MM.1S (cell line): ENCODE measurements at regions not wholly inside any gene's neighbourhood (a gene's known extent, or its start where the extent isn't known, plus 50 kb on each side); places are given as distances from the start of the nearest gene placed in this dataset.

Experiments
- DNase-seq: peaks from one replicate; pipeline ENCODE4 v3.0.0-alpha.2; 2015
- H2AFZ ChIP-seq: fragments of 300-600 bp; sonication (generic); 2 replicates; pipeline ENCODE4 v1.6.0; 2016; ENCODE audit warnings: antibody characterized with exemption, low read length
- H3F3A ChIP-seq: fragments of 300-600 bp; sonication (generic); 2 replicates; pipeline ENCODE4 v1.6.1; 2016; ENCODE audit warnings: mild to moderate bottlenecking, antibody characterized with exemption, low read length, moderate library complexity, mixed read lengths; ENCODE audit not compliant: insufficient read depth
- H3K27ac ChIP-seq: fragments of 300-600 bp; sonication (generic); 2 replicates; pipeline ENCODE4 v1.5.1; 2016; ENCODE audit warnings: mild to moderate bottlenecking, low read length
- H3K27me3 ChIP-seq: fragments of 300-600 bp; sonication (generic); replicated peaks from 2 replicates; pipeline ENCODE4 v1.6.0; 2016; ENCODE audit warnings: low read length; ENCODE audit not compliant: insufficient read depth
- H3K36me3 ChIP-seq: fragments of 300-600 bp; sonication (generic); replicated peaks from 2 replicates; pipeline ENCODE4 v1.6.1; 2016; ENCODE audit warnings: mild to moderate bottlenecking, low read length, mixed read lengths; ENCODE audit not compliant: insufficient read depth
- H3K4me1 ChIP-seq: fragments of 300-600 bp; sonication (generic); 2 replicates; pipeline ENCODE4 v1.6.1; 2016; ENCODE audit warnings: low read length, mixed read lengths
- H3K4me2 ChIP-seq: fragments of 300-600 bp; sonication (generic); 2 replicates; pipeline ENCODE4 v1.6.0; 2016; ENCODE audit warnings: low read depth, low read length
- H3K4me3 ChIP-seq: fragments of 300-600 bp; sonication (generic); 2 replicates; pipeline ENCODE4 v1.5.1; 2016; ENCODE audit warnings: low read length, mixed read lengths
- H3K79me2 ChIP-seq: fragments of 300-600 bp; sonication (generic); 2 replicates; pipeline ENCODE4 v1.6.1; 2016; ENCODE audit warnings: mixed run types, low read length, mixed read lengths
- H3K9ac ChIP-seq: fragments of 300-600 bp; sonication (generic); 2 replicates; pipeline ENCODE4 v1.6.1; 2016; ENCODE audit warnings: low read length, mixed read lengths
- H3K9me2 ChIP-seq: fragments of 300-600 bp; sonication (generic); replicated peaks from 2 replicates; pipeline ENCODE4 v1.6.1; 2016; ENCODE audit warnings: mild to moderate bottlenecking, low read length, mixed read lengths; ENCODE audit not compliant: insufficient read depth
- H3K9me3 ChIP-seq: fragments of 300-600 bp; sonication (generic); replicated peaks from 2 replicates; pipeline ENCODE4 v1.6.1; 2016; ENCODE audit warnings: mild to moderate bottlenecking, low read length, mixed read lengths; ENCODE audit not compliant: insufficient read depth
- H4K20me1 ChIP-seq: fragments of 300-600 bp; sonication (generic); 2 replicates; pipeline ENCODE4 v1.6.1; 2016; ENCODE audit warnings: mild to moderate bottlenecking, low read length, moderate library complexity, mixed read lengths; ENCODE audit not compliant: insufficient read depth
- EZH2 ChIP-seq: fragments of 300-600 bp; sonication (generic); optimal IDR thresholded peaks from 2 replicates; pipeline ENCODE3; 2017; ENCODE audit warnings: low read depth, mild to moderate bottlenecking, antibody characterized with exemption, low read length, mixed read lengths
- EZH2phosphoT487 ChIP-seq: fragments of 300-600 bp; sonication (generic); IDR thresholded peaks from 2 replicates; pipeline ENCODE4 v1.6.1; 2018; ENCODE audit warnings: antibody characterized with exemption, low read length
- TF ChIP-seq, protein P1 (sequence below): fragments of 300-600 bp; sonication (generic); IDR thresholded peaks from 2 replicates; pipeline ENCODE4 v1.5.1; 2016; ENCODE audit warnings: antibody characterized with exemption, low read length, mixed read lengths

DNA sequence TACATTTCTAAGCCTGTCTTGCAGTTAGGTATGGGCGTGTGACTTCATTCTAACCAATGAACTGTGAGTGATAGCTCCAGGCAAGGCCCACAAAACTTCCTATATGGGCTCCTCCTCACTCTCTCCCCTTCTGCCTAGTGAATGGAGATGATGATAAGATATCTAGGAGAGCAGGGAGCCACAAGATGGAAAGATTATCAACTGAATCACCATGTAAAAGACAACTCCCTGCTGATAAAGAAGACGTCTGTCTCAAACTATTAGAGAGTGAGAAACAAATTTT lies 237.1 kb downstream of the GPD2 start:
- Histone ChIP-seq H3K9me2 (no peaks in the 10 kb centered on the region), H3K4me2 (no peak overlapping the region), H3K9ac (no peak overlapping the region), H3K79me2 (no peaks in the 10 kb centered on the region), H3K27ac (no peak overlapping the region), H3K27me3 (no peaks in the 10 kb centered on the region), H3K4me1 (no peaks in the 10 kb centered on the region), H4K20me1 (no peaks in the 10 kb centered on the region), H3K36me3 (no peaks in the 10 kb centered on the region), H3F3A (no peaks in the 10 kb centered on the region), H3K4me3 (no peak overlapping the region), H3K9me3 (no peaks in the 10 kb centered on the region), H2AFZ (no peak overlapping the region)
- TF ChIP-seq EZH2 (no peak), EZH2phosphoT487 (no peak)
- TF ChIP-seq, protein P1, sequence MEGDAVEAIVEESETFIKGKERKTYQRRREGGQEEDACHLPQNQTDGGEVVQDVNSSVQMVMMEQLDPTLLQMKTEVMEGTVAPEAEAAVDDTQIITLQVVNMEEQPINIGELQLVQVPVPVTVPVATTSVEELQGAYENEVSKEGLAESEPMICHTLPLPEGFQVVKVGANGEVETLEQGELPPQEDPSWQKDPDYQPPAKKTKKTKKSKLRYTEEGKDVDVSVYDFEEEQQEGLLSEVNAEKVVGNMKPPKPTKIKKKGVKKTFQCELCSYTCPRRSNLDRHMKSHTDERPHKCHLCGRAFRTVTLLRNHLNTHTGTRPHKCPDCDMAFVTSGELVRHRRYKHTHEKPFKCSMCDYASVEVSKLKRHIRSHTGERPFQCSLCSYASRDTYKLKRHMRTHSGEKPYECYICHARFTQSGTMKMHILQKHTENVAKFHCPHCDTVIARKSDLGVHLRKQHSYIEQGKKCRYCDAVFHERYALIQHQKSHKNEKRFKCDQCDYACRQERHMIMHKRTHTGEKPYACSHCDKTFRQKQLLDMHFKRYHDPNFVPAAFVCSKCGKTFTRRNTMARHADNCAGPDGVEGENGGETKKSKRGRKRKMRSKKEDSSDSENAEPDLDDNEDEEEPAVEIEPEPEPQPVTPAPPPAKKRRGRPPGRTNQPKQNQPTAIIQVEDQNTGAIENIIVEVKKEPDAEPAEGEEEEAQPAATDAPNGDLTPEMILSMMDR: no peak
- DNase-seq: no peak

DNA sequence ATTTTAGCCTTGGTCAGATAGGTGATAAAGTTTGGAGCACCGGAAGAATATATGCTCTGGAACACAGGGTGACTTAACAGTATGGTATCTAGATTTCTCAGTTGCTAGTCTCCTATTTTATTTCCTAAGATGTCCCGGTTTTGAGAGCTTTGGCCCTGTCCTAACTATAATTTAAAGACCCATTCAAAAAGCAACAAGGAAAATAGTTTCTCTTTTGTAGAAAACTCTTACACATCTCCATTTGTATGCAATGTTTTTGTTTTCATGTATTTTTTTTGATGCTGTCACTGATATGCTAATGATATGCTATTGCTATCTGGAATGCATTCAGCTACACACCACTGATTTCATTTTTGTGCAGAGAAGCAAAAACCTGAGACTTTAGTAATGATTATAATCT lies 237.8 kb downstream of the GPD2 start:
- DNase-seq: no peak
- Histone ChIP-seq H3K4me3 (no peak overlapping the region), H3K36me3 (no peaks in the 10 kb centered on the region), H3K4me2 (no peak overlapping the region), H3K4me1 (no peaks in the 10 kb centered on the region), H4K20me1 (no peaks in the 10 kb centered on the region), H3K79me2 (no peaks in the 10 kb centered on the region), H3K27ac (no peak overlapping the region), H3F3A (no peaks in the 10 kb centered on the region), H3K9me2 (no peaks in the 10 kb centered on the region), H3K27me3 (no peaks in the 10 kb centered on the region), H2AFZ (no peak overlapping the region), H3K9ac (no peak overlapping the region), H3K9me3 (no peaks in the 10 kb centered on the region)
- TF ChIP-seq, protein P1: no peak
- TF ChIP-seq EZH2phosphoT487 (no peak), EZH2 (no peak)

- no peak overlapping the region for H2AFZ ChIP-seq
Observed at GRCh38 chr2:156675896-156676295, 239.7 kb downstream of the GPD2 start.

GRCh38 chr2:156679820-156680219 lies 243.6 kb downstream of the GPD2 start:
- H3K9me2 ChIP-seq: no peaks in the 10 kb centered on the region
- H2AFZ ChIP-seq: no peak overlapping the region
- no peak for DNase-seq
- no peaks in the 10 kb centered on the region for H3F3A ChIP-seq
- H3K9me3 ChIP-seq: no peaks in the 10 kb centered on the region
- H3K27me3 ChIP-seq: no peaks in the 10 kb centered on the region
- no peaks in the 10 kb centered on the region for H3K4me1 ChIP-seq
- H3K4me3 ChIP-seq: no peak overlapping the region
- TF ChIP-seq EZH2phosphoT487 (no peak), EZH2 (no peak)
- TF ChIP-seq, protein P1: no peak
- H4K20me1 ChIP-seq: no peaks in the 10 kb centered on the region
- no peak overlapping the region for H3K4me2 ChIP-seq
- H3K79me2 ChIP-seq: no peaks in the 10 kb centered on the region
- no peak overlapping the region for H3K27ac ChIP-seq
- H3K36me3 ChIP-seq: no peaks in the 10 kb centered on the region
- no peak overlapping the region for H3K9ac ChIP-seq

More at GRCh38 chr2:156675896-156676295, 239.7 kb downstream of the GPD2 start:
- Histone ChIP-seq H3K4me3 (no peak overlapping the region), H3F3A (no peaks in the 10 kb centered on the region), H3K36me3 (no peaks in the 10 kb centered on the region), H3K27ac (no peak overlapping the region), H3K4me2 (no peak overlapping the region), H3K4me1 (no peaks in the 10 kb centered on the region), H3K79me2 (no peaks in the 10 kb centered on the region), H4K20me1 (no peaks in the 10 kb centered on the region), H3K9me2 (no peaks in the 10 kb centered on the region), H3K9ac (no peak overlapping the region), H3K9me3 (no peaks in the 10 kb centered on the region), H3K27me3 (no peaks in the 10 kb centered on the region)
- no peak for TF ChIP-seq EZH2phosphoT487
- DNase-seq: no peak
